Medulla oblongata (tissue), 1 donor: ENCODE measurements at regions not wholly inside any gene's neighbourhood (a gene's known extent, or its start where the extent isn't known, plus 50 kb on each side); places are given as distances from the start of the nearest gene placed in this dataset.

Experiments used
- DNase-seq: peaks from one replicate; pipeline ENCODE4 v3.0.0-alpha.2; 2015; ENCODE audit errors: extremely low spot score

DNA sequence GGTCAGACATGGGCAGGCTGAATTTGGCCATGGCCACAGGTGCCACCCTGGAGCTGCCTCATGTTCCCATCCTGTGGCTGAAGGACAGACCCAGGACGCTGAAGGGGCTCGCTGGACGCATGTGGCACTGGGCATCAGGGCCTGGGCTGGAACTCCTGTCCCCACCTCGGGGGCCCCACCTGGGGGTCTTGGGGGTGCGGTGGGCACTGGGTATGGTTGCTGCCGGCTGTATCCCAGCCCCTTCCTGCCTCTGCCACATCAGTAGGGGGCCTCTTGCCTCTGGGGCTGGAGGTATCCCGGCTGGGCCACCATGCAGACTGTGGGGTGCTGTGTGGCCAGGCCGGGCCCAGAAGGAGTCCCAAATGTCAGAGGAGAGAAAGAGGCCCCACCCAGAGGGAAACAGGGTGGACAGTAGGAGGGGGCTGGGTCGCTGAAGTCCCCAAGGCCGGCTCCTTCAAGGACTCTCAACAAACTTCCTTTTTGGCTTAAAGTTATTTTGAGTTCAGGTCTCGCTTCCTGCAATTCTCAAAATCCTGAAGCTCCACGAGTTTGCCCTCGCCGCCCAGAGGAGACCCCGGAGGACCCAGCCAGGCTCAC is 78.7 kb downstream of the SIK1 start:
- no peak for DNase-seq

GRCh38 chr21:43347461-43348169 is 79.3 kb downstream of the SIK1 start:
- no peak for DNase-seq

DNA sequence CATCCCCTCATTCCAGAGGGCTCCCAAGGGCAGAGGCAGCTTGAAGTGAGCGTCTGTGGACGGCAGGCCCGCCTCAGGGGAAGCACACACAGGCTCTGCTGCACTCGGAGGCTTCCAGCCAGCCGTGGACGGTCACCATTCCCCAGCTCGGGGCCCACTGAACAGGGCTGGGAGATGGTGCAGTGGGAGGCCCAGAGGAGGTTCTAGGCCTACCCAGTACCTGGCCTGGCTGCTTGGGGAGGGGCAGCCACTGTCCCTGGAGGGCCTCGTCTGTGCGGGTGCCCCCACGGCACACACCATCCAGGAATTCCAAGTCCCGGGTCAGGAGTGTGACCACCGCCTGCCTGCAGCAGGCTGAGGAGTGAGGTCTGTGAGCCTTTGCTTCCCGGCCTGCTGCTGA is 80.4 kb downstream of the SIK1 start:
- no peak for DNase-seq

DNA sequence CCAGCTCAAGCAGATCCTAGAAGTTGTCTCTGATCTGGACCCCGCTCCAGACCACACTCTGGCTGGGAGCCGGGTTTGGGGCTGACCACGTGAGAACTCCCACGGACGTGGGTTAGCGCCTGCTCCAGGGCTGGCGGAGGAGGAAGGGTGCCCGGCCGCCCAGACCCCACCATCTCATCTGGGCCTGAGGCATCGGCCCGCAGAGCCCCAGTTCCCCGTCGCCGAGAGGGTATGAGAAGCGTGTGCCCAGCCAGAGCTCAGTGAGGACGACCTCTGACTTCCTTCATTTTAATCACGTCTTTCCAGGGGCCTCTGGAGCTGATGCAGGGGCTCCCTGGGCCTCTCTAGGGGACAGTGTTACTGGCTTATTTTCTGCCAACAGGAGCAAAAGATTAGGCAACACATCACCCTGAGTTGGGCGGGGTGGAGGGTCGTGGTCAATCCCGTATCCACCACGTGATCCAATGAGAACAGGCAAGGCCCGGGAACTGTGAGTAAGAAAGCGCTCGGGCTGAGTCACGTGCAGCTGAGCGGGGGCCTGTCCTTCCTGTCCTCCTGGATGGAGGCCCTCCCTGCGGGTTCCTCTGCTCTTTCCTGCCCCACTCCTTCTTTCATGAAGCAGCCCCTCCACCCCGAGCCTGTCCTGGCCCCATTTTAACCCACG is 81.1 kb downstream of the SIK1 start:
- no peak for DNase-seq

- DNase-seq = no peak
Measured at GRCh38 chr21:43345046-43345745, 81.7 kb downstream of the SIK1 start.

DNA sequence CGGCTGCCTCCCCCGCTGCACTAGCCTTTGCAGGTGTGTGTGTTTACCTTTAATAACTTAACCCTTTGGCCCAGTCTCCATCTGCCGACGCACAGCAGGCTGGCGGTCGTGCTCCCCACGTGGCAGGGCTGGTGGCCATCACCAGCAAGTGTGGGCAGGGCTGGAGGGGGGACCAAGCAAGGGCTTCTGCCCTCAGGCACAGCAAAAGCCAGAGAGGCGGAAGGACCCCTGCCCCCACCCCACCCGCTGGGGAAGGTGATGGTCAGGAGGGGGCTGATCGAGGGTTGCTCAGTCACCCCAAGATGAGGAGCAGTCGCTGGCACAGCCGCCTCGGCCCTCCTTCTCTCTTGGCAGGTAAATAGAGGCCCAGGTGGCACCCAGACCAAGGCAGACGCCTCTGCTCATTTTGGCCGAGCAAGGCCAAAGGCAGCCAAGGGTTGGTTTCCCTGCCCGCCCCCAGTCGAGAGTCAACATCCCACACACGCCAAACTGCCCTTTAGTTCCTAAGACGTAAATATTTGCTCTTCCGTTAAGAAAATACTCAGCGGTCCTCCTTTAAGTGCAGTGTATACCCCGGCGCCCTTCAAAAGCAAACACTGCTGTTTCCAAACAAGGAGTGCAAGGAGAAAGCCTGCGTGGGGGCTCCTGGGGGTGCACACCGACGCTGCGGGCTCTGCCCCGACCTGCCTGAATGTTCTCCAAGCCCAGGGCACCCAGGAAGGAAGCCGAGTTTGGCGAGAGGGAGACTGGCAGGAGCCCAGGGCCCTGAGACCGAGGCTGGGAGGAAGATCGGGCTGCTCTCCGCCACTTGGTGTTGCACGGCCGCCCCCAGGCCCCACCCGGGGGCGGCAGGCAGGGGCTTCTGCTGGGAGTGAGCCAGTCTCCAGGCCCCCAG is 82.7 kb downstream of the SIK1 start:
- DNase-seq = no peak

DNA sequence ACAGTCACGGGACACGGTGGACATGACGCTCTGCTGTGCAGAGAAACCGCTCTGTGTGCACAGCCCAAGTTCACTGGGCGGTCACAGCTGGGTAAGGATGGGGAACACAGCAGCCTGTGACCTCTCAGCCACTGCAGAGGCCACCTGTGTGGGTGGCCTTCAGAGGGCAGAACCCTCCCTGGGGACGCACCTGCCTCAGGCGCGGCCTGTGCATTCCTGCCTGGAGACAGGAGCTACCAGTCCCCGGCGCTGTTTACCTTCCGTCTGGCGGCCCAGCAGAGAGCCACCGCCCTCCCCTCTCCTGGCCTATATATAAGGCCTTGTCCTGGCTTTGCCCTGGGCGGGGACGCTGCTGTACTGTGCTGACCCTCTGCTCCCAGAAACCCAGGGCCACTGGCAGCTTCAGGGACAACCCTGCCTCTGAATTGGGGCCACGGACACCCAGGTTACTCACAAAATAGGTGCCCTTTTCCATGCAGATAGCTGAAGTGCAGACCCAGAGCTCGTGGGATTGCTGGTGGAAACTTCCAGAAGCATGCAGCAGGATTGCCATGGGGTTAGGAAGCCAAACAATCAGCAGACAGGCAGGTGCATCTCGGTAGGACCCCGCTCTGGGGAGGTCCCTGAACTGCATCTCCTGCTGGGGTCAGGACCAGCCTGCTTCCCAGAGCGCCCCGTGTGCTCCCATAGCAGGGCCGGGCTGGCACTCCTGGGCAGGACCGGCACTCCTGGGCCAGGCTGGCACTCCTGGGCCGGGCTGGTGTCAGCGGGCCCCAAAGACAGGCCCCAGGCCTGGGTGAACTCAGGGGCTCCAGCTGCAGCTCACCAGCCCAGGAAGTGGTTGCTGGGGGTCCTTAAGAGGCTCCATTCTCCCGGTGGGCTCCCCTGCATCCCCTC is 83.6 kb downstream of the SIK1 start:
- DNase-seq = no peak

- DNase-seq = no peak
Measured at GRCh38 chr21:43342301-43342881, 84.5 kb downstream of the SIK1 start.

DNA sequence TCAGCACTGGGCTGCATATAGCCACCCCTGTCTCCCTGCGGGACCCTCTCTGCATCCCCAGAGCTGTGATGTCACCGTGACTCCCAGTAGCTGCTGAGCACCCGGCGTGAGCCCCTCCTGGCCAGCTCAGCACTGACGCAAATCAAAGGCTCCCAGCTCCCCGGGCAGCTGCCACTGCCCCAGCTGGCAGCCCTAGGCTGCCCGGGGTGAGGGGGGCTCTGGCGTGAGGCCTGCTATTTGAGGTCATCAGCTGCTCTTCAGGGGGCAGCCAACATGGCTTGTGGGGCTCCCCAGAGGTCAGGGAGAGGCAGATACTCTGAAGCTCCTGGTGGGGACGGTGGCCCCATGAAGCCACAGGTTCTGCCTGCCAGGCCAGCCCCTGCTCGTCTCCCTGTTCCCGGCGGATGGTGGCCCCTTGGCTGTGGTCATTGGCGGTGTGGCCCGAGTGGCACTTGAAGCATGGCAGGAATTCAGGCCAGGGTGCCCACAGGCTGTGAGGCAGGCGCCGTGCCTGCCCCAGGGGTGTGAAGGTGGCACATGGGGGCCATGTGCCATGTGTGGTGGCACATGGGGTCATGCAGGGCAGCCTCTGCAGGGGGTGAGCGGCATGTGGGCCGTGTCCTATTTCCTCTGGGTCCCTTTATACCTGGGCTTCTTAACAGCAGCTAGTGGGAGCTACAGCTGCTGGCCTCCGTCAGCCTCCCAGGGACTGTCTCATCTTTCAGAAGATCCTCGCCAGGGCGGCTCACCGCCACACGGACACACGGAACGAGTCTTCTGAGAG is 85.4 kb downstream of the SIK1 start:
- DNase-seq = no peak

DNA sequence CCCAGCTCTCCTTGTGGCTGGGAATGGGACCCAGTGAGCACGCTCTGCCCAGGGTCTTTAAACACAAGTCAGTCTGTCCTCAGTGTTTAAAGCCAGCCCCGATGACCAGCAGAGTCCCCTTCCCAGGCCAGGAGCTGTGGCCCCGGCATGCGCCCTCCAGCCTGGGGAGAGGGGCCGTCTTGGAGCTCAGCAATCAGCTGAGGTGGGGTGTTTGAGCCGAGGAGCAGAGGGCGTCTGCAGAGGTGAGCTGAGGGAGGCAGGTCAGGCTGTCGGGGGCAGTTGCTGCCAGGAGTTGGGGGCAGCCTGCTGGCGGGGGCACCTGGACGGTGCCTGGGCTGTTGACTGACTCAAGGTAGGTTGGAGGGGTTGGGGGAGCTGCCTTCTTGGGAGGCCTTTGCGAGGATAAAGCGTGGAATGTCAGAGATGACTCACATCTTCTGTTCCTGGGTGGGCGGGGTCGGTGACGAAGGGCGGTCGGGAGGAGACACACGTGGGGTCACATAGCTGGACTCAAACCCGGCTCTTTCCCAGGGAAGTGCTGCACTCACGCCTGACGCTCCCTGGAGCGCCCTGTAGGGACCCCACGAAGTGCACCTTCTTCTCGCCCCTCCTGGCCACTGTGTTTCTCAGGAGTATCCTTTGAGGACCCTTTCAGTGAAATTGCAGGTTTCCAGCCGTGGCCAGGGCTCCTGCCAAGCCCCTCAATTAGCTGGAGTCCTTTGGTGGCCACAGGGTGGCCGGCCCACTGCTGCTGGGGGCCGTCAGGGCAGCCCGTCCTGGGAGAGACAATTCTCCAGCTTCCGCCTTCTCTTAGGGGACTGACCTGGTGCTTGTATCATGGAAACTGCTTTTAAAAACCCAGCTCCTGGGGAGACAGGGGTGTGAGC is 86.2 kb downstream of the SIK1 start:
- DNase-seq = no peak

GRCh38 chr21:43339668-43340067 is 87.3 kb downstream of the SIK1 start:
- no peak for DNase-seq

DNA sequence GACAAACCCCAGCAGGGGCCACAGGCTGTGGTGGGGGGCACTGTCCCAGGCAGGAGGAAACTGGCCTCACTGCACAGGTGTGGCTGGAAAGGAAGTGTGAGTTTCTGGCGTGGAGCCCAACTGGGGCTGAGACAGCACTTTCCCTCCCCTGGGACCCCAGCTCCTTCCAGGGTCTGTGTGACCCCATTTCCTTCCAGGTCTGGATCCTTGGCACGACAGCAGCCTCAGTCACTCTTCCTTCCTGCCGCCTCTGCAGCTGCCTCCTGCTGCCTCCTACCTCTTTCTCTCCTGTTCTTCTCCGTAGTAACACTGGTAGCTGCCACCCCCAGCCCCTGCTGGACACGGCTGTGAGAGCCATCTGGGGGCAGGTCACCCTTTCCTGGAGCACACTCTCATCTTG is 88.0 kb downstream of the SIK1 start:
- DNase-seq = no peak

GRCh38 chr21:43337901-43338655 is 88.9 kb downstream of the SIK1 start:
- DNase-seq = no peak

GRCh38 chr21:43335119-43335518 is 91.8 kb downstream of the SIK1 start:
- DNase-seq = no peak

GRCh38 chr21:43334214-43334958 is 92.5 kb downstream of the SIK1 start:
- DNase-seq = no peak

- DNase-seq = no peak
Measured at GRCh38 chr21:43333298-43334062, 93.5 kb downstream of the SIK1 start.
